ENCODE measurements at regions not wholly inside any gene's neighbourhood (a gene's known extent, or its start where the extent isn't known, plus 50 kb on each side); places are given as distances from the start of the nearest gene placed in this dataset.

DNA sequence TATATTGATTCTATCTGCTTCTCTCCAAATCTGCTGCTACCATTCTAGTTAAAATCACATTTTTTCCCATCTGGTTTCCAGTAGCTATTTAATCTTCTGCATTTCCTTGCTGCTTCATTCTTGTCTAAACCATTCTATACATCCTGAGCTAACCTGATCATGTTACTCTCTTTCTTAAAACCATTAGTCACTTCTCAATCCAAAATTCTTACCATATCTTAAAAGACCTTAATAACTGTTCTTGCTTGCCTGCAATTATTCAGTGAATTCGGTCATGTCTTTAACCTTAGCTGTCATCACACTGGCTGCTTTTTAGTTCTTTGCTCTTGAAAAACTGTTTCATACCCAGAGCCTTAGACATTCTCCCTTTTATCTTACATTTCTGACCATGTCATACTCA, 56.4 kb upstream of the PZP start:
- TF ChIP-seq EZH2 (IDR thresholded peaks at IDR 0.05; ENCODE audit: borderline replicate concordance, low read depth, low read length, poor library complexity, severe bottlenecking): no peak
- TF ChIP-seq, protein P1, sequence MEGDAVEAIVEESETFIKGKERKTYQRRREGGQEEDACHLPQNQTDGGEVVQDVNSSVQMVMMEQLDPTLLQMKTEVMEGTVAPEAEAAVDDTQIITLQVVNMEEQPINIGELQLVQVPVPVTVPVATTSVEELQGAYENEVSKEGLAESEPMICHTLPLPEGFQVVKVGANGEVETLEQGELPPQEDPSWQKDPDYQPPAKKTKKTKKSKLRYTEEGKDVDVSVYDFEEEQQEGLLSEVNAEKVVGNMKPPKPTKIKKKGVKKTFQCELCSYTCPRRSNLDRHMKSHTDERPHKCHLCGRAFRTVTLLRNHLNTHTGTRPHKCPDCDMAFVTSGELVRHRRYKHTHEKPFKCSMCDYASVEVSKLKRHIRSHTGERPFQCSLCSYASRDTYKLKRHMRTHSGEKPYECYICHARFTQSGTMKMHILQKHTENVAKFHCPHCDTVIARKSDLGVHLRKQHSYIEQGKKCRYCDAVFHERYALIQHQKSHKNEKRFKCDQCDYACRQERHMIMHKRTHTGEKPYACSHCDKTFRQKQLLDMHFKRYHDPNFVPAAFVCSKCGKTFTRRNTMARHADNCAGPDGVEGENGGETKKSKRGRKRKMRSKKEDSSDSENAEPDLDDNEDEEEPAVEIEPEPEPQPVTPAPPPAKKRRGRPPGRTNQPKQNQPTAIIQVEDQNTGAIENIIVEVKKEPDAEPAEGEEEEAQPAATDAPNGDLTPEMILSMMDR (conservative IDR thresholded peaks at IDR 0.05; ENCODE audit: low read depth, low read length): no peak

Measured in A673 (cell line).